Peyer's patch (tissue), 4 donors: ENCODE measurements at regions not wholly inside any gene's neighbourhood (a gene's known extent, or its start where the extent isn't known, plus 50 kb on each side); places are given as distances from the start of the nearest gene placed in this dataset.

Experiments
- CTCF ChIP-seq, 6 experiments: fragments of 450-650 bp in 4 of 6; fragments of 200-600 bp in 2 of 6; sonication (generic) in 1 of 6; IDR thresholded peaks; one replicate each; pipeline ENCODE4 v1.5.1; 2017 to 2019; ENCODE audit warnings: antibody characterized with exemption in 6 of 6, mild to moderate bottlenecking in 3 of 6, moderate library complexity in 1 of 6
- POLR2A ChIP-seq, 2 donors: fragments of 450-650 bp; IDR thresholded peaks; one replicate each; pipeline ENCODE4 v1.5.1; 2017; ENCODE audit warnings: antibody characterized with exemption in 2 of 2, mild to moderate bottlenecking in 2 of 2, moderate library complexity in 2 of 2

GRCh38 chr7:123393623-123394022 is 140.8 kb downstream of the IQUB start:
- no peak for TF ChIP-seq CTCF (IDR thresholded peaks at IDR 0.05)
- no peak for TF ChIP-seq POLR2A (IDR thresholded peaks at IDR 0.05)
